GM19239 (cell line): ENCODE measurements at regions not wholly inside any gene's neighbourhood (a gene's known extent, or its start where the extent isn't known, plus 50 kb on each side); places are given as distances from the start of the nearest gene placed in this dataset.

Experiments used
- DNase-seq: peaks from one replicate; pipeline ENCODE4 v3.0.0; 2011; ENCODE audit warnings: low spot score; ENCODE audit not compliant: insufficient read length
- FAIRE-seq: peaks from 2 replicates; lab custom pipeline; 2011; peaks lifted over from hg19 to GRCh38; lab: Jason Lieb, UNC

GRCh38 chr6:41448256-41448655, 97.9 kb upstream of the FOXP4 start:
- no peak for FAIRE-seq
- DNase-seq: no peak

- no peak for FAIRE-seq
- no peak for DNase-seq
Measured at GRCh38 chr6:41449399-41450245, 96.6 kb upstream of the FOXP4 start.

- DNase-seq (no peak), FAIRE-seq (no peak)
Measured at GRCh38 chr6:41450581-41450980, 95.6 kb upstream of the FOXP4 start.

- FAIRE-seq (no peak), DNase-seq (no peak)
Measured at GRCh38 chr6:41451039-41451438, 95.1 kb upstream of the FOXP4 start.

- no peak for FAIRE-seq
Measured at GRCh38 chr6:41451515-41452163, 94.5 kb upstream of the FOXP4 start.

GRCh38 chr6:41452763-41453162, 93.4 kb upstream of the FOXP4 start:
- no peak for FAIRE-seq
- DNase-seq: no peak

More at GRCh38 chr6:41451515-41452163, 94.5 kb upstream of the FOXP4 start:
- no peak for DNase-seq

- DNase-seq: no peak
- FAIRE-seq: no peak
Measured at GRCh38 chr6:41453244-41453643, 92.9 kb upstream of the FOXP4 start.

- no peak for DNase-seq
- FAIRE-seq: no peak
Measured at GRCh38 chr6:41454189-41454789, 91.9 kb upstream of the FOXP4 start.

- DNase-seq (no peak), FAIRE-seq (no peak)
Measured at GRCh38 chr6:41455410-41455809, 90.8 kb upstream of the FOXP4 start.

- DNase-seq (no peak), FAIRE-seq (no peak)
Measured at GRCh38 chr6:41455818-41456217, 90.4 kb upstream of the FOXP4 start.

- no peak for DNase-seq
- FAIRE-seq: no peak
Measured at GRCh38 chr6:41457303-41457670, 88.9 kb upstream of the FOXP4 start.

- FAIRE-seq: no peak
- DNase-seq: no peak
Measured at GRCh38 chr6:41459738-41460137, 86.4 kb upstream of the FOXP4 start.

GRCh38 chr6:41460742-41461336, 85.3 kb upstream of the FOXP4 start:
- DNase-seq: no peak
- no peak for FAIRE-seq

GRCh38 chr6:41462033-41462432, 84.1 kb upstream of the FOXP4 start:
- FAIRE-seq (no peak), DNase-seq (no peak)

- FAIRE-seq (no peak), DNase-seq (peak; percentile 58)
Measured at GRCh38 chr6:41463062-41463930, 82.9 kb upstream of the FOXP4 start.

GRCh38 chr6:41464019-41464418, 82.2 kb upstream of the FOXP4 start:
- no peak for DNase-seq
- FAIRE-seq: no peak

GRCh38 chr6:41464481-41464880, 81.7 kb upstream of the FOXP4 start:
- DNase-seq (no peak), FAIRE-seq (no peak)

GRCh38 chr6:41466437-41466990, 79.7 kb upstream of the FOXP4 start:
- FAIRE-seq: no peak
- no peak for DNase-seq

- FAIRE-seq: no peak
- DNase-seq: no peak
Measured at GRCh38 chr6:41467061-41467460, 79.1 kb upstream of the FOXP4 start.
